Adrenal gland (tissue), 5 donors: ENCODE measurements at regions not wholly inside any gene's neighbourhood (a gene's known extent, or its start where the extent isn't known, plus 50 kb on each side); places are given as distances from the start of the nearest gene placed in this dataset.

ENCODE experiments used
- CTCF ChIP-seq, 6 experiments: fragments of 450-650 bp in 4 of 6; fragments of 200-600 bp in 2 of 6; sonication (generic) in 1 of 6; IDR thresholded peaks; 1 replicate in 5 of 6; 2 replicates in 1 of 6; pipeline versions ENCODE4 v1.5.1 to v1.8.0; 2016 to 2021; ENCODE audit warnings: antibody characterized with exemption in 6 of 6, mild to moderate bottlenecking in 2 of 6, moderate library complexity in 1 of 6
- POLR2A ChIP-seq, 2 donors: fragments of 450-650 bp; IDR thresholded peaks; one replicate each; pipeline ENCODE4 v1.6.1; 2017; ENCODE audit warnings: antibody characterized with exemption in 2 of 2, mild to moderate bottlenecking in 2 of 2, moderate library complexity in 1 of 2
- donor health status: DM: no; HTN: no; CAD: no.

- TF ChIP-seq POLR2A (IDR thresholded peaks at IDR 0.05) (no peak), CTCF (IDR thresholded peaks at IDR 0.05) (no peak)
These were observed 59.4 kb downstream of the SPATA19 start for GRCh38 chr11:133785795-133786340.
